NCI-H82 (cell line): ENCODE measurements at regions not wholly inside any gene's neighbourhood (a gene's known extent, or its start where the extent isn't known, plus 50 kb on each side); places are given as distances from the start of the nearest gene placed in this dataset.

Source experiments
- DNase-seq: peaks from one replicate; lab custom pipeline; 2025; lab: John Stamatoyannopoulos, UW

DNA sequence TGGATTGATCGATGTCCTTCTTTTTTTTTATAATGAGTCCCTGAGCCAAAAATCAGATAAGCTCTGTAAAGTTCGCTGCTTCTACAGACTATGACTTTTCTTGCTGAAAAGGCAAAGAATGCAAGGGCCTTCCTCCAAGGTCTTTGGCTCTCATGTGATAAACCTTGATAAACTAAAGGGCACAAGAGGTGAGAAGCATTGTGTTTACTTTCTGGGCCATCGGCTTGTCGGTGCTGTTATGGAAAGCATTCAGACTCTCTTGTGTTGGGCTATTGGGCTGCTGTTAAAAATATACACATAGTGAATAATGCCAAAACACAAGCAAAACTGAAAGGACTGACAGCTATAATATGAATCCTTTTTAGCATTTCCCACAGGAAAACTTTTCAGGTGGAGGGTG, 472.4 kb upstream of the SPHKAP start:
- DNase-seq: no peak

DNA sequence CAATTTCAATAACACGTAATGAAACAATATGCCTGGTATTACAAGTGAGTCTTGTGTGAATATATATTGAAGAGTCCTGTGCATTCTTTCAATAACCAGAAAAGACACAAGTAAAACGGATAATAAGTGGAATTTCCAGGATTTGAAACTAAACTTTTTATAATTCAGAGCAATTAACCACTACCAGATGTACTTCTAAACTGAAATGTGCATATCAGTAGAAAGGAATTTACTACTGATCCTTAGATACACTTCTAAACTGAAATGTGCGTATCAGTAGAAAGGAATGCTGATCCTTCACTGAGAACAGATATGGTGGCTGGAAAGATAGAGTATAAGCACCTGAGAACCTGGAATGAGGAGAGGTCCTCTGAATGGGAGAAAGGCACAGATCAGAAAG, 470.9 kb upstream of the SPHKAP start:
- DNase-seq: no peak

DNA sequence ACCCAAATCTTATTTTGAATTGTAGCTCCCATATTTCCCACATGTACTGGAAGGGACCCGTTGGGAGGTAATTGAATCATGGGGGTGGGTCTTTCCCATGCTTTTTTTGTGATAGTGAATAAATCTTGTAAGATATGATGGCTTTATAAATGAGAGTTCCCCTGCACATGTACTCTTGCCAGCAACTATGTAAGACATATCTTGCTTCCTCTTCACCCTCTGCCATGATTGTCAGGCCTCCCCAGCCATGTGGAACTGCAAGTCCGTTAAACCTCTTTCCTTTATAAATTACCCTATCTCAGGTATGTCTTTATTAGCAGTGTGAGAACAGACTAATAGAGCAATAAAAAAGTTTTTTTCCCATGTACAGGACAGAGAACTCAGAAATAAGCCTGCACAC, 468.4 kb upstream of the SPHKAP start:
- DNase-seq: no peak

DNA sequence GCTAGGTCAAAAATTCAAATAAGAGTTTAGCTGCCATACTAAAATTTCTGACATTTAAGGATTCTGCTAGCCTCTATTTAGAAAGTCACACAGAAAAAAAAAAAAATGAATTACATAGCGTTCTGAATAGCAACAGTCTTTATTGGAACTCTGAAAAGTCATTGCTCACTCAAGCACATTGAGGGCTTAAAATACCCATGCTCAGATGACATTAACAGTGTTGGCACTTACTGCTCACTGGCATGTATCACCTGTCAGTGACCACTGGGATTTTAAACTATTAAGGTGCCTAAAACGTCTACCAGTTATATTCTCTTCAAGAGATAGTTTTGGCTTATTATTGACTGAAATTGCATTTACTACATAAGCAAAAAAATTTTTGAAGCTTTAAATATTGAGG, 468.0 kb upstream of the SPHKAP start:
- DNase-seq: no peak

DNA sequence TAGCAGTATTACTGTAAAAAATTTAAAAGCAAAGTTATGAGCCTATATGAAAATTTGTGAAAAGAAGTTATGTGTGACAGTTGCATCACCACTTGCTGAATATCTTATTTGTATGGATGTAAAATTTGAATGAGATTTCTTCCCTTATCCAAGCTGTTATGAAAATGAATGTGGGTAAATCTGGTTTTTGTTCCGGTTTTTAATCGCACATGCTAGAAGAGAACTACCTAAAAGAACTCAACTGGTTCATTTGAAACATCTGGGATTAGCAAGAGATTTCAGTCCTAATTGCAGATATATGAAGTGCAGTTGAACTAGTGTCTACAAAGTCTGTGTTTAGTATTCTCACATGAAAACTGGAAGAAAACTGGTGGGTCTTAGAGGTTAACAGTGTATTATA, 467.1 kb upstream of the SPHKAP start:
- DNase-seq: no peak

DNA sequence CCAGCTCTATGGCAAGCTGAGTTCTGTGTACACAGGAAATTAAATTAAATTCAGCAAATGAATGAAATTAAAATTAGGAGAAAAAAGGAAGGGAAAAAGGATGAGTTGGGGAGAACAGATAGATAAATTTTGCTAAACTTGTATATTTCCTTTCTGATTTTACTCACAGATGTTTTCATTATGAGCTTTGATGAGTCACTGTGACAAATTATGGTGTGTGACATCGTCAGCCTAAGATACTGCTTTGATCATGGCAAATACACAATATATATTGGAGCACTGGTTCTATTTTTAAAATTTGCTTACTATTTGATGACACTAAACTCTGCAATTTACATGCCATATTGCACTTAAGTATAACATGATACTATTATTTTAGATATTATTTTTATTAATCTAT, 464.6 kb upstream of the SPHKAP start:
- DNase-seq: no peak

DNA sequence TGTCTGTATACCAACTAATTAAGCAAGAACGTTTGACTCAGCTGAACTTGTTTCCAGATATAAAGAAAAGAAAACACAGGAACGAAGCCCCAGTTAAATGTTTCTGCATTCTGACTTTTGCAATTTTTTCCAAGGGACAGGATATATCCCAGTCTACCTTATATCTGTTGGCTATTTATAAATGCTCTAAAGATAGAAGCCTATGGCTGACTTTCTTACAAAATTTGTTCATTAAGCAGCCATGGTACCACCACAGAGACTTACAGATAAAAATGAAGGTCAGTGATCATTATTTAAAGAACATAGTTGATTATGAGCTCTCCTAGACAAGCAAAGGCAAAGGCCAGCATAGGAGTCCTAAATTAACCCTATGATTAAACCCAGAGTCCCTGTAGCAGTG, 462.7 kb upstream of the SPHKAP start:
- DNase-seq: no peak

DNA sequence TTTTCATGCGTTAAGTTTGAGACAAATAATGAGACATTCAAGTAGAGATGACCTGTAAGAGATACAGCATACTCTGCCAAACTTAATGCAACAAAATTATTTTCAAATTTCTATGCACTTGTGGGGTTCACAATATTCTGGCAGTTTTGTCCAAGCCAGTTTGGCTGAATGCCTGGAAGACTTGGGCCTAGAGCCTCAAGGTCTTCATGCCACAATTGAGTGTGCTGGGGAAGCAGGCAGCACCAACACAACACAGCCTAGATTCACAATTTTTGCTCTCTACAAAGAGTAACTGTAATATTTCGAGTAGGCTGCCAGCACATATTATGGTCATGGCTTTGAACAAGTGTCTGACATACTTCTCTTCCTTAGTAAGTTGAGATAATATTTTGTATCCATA, 461.4 kb upstream of the SPHKAP start:
- DNase-seq: no peak

DNA sequence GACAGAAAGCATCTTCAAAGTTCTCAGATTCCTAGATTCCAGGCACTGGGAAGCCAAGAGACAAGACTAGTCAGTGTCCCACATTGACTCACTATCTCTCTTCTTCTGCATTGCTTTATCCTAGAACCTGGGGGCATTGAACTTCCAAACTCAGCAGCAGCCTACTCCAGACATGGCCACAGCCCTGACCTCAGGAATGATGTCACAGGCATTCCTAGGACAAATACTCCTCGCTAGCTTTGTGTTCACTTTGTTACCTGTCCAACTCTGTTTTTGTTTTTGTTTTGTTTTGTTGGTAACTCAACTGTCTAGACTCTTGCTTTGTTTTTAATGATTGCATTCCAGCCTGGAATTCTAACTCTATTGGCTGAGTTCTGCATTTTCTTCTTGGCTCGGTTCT, 449.3 kb upstream of the SPHKAP start:
- DNase-seq: no peak

DNA sequence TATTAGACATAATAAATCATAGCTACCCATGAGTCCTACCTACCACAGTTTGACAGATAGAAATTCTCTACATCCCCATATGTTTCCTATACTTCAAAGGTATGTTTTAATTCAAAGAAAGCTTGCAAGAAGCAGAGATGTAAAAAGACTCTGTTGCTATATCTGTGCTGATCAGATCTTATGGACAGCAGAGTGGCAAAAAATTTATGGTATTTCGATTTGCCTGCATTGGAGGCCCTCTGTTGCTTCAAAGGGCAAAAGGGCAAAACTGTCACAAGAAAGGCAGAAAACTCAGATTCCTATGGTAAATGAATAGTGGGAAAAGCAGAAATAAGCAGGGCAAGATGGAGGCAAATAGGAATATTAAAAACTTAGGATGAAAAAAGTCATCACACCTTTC, 447.8 kb upstream of the SPHKAP start:
- no peak for DNase-seq

DNA sequence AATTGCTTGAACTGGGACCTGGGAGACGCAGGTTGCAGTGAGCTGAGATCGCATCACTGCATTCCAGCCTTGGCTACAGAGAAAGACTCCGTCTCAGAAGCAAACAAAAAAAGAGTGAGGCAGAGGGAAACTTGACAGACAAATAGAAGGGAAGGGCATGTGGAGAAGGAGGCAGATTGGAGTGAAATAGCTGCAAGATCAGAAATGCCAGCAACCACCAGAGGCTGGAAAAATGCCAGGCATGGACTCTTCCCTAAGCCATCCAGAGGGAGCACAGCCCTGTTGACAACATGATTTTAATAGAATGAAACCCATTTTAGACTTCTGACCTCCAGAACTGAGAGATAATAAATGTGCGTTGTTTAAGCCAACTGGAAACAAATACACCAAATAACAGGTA, 447.2 kb upstream of the SPHKAP start:
- no peak for DNase-seq

DNA sequence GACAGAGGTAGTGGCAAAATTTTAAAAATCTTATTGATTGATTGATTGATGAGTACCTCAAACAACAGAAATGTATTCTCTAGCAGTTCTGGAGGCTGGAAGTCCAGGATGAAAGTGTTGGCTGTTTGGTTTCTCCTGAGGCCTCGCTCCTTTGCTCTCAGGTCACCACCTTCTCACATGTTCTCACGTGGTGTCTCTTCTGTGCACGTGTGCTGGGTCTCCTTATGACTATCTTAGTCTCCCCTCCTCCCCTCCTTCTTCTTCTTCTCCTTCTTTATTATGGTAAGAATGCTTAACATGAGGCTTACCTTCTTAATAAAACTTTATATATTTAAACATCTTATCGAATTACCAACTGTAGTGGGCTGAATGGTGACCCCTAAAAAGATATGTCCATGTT, 446.0 kb upstream of the SPHKAP start:
- DNase-seq: no peak

DNA sequence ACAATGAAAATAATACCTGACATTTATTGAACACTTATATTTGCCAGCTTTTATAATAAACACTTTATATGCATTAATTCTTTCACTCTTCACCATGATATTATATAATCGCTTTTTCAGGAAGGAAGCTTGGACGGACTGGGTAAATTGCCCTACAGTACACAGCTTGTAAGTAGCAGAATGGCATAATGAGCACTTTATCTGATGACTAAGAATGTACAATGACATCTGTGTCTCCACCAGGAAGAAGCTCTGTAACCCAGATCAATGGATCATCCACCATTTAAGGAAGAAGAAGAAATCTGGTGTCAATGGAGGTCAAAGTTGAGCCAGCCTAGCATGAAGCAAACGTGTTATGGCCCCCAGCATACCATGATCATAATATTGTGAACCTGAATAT, 444.0 kb upstream of the SPHKAP start:
- no peak for DNase-seq

DNA sequence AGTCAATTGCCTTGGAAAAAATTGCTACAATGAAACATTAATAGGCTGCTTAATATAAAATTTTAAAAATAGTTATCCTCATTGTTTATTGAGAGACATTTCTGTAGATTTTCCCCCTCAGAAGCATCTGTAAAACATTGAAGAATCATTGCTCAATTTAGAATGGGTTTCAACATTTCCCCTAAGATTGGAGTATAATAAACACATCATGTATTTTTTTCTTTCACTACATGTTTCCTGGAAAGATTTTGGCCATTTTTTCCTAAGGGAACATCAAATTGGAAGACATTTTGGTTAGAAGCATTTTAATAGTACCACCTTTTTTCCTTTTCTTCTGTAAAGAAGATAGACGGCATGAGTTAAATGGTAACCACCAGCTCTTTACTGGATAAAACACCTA, 443.2 kb upstream of the SPHKAP start:
- DNase-seq: no peak

DNA sequence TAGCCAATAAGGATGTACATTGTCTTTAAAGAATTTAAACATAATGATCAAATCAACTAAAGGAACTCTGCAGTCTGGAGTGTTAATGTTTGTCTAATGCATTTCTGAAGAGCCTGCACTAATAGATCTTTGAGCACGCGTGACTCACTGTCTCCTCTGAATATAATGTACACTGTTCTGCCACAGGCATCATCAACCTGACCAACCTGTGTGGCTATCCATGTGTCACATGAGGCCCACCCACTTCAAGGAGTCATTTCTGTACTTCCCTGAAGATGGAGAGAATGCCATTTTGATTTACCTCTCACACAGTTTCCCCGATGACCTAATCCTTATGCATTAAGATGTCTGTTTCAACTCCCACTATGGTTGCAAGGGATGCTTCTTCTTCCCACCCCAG, 434.0 kb upstream of the SPHKAP start:
- DNase-seq: no peak

DNA sequence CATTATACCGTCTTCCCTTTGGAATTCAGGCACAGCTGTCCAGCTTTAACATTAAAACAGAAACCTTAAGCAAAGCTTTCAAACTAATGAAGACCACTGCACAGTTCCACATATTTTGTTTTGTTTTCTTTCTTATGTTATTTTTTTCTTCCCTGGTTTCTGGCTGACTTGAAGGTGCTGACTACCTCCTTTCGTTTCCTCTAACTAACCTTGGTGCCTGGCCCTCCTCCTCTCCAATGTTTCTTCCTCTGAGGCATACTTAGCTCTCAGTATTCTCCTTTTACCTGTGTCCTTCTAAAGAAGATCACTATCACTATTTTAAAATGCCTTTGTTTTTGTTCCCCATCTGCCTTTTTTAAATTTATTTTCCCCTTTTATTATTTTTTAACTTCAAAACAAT, 433.3 kb upstream of the SPHKAP start:
- DNase-seq: no peak

DNA sequence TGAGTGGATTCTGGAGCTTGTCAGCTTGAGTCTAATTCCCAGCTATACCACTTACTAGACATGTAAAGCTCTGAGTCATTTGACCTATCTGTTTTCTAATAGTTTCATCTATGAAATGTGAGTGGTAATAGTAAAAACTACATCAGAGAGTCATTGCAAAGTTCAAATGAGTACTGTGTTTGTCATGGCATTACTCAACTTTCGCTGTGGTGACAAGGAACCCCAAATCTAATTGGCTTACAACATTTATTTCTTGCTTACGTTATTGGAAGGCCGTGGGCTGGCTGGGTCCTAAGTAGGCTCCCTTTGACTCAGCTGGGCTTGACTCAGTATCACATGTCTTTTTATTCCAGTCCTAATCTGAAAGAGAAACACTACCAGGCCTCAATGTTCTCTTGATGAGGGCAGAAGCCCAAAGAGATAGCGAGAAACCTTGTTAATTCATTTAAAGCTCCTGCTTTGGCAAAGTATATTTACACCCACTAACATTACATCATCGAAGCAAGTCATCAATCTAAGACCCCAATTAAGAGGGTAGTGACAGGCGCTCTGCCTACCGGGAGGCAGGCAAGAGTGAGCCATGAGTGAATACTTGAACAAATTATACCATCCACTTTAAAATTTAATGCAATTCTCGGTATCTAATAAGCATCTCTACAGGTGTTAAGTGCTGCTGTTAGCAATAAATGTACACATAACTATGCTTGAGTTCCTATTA, 431.8 kb upstream of the SPHKAP start:
- no peak for DNase-seq

DNA sequence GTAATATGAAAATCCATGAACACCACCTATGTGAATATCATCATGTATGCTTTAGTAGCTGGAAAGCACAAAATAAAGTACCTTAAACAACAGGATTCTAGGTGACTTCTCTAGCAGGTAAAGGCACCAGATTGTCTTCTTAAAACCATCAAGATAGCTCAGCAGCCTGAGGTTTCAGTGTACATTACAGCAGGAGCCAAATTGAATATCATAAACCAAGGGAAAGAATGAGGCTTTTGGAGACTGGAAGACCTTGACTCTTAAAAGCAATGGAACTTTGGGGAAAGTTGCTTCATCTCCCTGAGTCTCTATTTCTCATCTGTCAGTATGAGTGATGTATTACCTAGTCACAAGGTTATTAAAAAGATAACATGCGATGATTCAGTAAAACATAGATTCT, 429.7 kb upstream of the SPHKAP start:
- no peak for DNase-seq

DNA sequence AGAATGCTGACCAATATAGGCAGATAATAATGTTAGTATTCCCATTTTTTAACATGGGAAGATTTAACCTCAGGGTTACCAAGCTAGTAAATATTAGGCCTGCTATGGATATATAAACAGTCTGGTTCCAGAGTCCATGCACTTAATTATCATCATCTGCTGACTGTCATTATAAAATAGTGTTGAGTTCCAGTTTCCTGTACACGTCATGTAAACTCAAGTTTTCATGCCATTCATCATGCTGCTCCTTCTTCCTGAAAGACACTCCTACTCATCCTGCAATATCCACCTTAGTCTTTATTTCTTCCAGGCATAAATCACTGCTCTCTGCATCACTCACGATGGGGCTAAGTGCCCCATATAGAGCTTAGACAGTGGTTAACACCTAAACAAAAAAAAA, 420.8 kb upstream of the SPHKAP start:
- no peak for DNase-seq

DNA sequence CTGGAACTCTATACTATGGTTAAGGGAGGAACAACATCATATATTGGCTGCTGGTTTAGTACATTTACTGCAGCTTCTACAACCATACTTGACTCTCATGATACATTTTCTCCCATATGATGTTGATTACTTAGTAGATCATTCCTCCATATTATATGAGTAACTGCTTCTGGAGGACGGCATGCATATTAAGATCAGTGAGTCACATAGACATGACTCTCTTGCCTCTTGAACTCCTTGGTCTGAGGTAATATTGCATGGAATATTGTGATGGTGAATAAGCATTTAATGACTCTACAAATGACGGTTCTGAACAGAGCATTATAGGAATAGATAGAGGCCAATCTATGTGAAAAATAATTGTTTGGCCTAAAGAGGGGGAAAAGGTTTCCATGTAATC, 418.8 kb upstream of the SPHKAP start:
- no peak for DNase-seq

DNA sequence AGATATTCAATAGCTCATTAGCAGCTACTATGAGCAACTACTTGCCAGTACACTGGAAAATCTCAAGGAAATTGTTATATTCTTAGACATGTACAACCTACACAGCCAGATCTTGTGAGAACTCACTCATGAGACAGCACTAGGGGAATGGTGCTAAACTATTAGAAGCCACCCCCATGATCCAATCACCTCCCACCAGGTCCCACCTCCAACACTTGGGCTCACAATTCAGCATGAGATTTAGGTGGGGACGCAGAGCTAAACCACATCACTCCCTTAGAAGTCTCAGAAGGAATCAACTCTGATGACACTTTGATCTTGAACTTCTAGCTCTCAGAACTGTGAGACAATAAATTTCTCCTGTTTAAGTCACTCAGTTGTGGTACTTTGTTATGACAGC, 418.3 kb upstream of the SPHKAP start:
- no peak for DNase-seq

DNA sequence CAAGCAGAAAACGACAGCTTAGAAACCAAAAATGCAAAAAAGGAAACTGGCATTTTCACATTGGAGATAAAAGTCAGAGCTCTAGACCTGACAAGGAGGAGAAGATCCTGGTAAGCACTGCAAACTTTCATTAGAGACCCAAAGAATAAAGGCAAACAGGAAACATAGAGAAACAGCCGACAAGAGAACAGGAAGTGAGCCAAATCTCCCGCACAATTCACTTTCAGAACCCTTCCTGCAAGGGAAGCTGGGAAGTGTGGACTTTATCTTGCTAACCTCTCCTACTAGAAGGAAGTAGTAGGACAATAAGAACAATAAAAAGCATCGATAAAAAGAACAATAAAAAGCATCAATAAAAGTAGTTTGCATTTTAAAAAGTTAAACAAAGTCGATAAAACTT, 417.8 kb upstream of the SPHKAP start:
- no peak for DNase-seq

DNA sequence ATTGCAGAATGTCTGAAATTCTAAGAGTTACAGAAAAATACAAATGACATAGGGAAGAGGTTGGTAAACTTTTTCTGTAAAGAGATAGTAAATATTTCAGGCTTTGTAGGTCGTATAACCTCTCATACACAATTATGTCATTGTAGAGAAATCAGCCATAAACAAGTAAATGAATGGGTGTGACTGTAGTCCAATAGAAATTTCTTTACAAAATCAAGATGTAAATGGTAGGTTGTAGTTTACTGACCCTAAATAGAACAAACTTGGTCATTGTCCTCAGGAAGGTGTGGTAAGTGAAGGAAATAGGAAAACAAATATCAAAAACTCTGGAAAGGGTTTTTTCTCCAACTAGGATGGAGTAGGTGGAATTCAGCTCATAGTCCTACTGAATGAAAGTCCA, 415.5 kb upstream of the SPHKAP start:
- no peak for DNase-seq

DNA sequence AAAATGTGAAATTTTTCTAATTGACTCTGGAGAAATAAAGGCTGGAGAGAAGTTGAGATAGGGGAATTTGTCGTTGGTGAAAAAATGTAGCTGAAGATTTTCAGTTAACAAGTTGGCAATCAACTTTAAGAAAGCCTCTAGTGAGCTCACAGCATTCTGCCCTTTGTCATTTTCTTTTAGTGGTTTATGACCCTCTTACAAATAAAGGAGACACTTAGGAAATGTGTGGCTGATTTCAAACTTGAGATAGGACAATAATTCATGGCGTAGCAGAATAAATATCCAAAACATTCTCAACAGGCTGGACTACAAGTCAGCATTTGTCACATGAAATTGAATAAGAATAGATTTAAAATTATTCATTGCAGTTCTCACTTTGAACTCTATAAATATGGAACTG, 412.5 kb upstream of the SPHKAP start:
- no peak for DNase-seq

DNA sequence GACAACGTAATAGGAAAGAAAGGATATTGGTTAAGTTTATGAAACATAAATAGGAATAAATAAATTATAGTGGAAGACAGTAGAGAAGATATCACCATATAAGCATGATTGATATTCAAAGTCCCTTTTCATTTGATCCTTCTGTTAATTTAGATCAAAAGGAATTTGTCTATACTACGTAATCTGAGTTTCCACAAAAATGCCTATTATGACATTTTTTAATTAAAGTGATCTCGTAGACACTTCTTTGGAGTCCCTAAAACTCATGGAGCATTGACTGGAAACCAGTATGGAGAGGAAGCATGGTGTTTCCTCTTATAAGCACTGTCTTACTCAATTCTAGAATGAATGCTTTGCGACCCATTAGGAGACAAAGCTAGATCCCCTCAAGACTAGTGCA, 411.4 kb upstream of the SPHKAP start:
- no peak for DNase-seq
